ENCODE measurements at regions not wholly inside any gene's neighbourhood (a gene's known extent, or its start where the extent isn't known, plus 50 kb on each side); places are given as distances from the start of the nearest gene placed in this dataset.
A peak's percentile ranks its signal among the peaks of the same experiment; 100 is the strongest.
"Not testable (repeated sequence)": the region's sequence is repeated elsewhere in the genome, so short reads cannot be mapped to it uniquely, and the experiment has no call there.

DNA sequence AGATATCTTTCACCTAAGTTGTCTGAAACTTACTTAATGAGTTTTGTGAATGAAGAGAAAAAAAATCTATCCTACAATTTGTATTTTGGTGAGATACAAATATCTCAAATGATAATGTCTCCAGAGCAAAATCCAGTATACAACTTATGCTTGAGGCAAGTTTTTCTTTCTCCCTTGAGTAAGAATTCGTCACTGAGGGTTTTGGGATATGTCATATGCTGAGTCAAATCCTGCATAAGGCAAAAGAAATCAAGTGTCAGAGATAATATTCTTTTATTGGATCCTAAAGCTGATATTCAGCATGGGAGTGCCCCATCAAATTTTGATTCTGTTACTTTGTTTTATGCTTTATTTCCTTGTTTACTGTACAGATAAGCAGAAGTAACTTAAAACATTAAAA, 1308.6 kb downstream of the ARAP2 start:
- DNase-seq = no peak

GRCh38 chr4:34939073-34939472, 1305.2 kb downstream of the ARAP2 start:
- DNase-seq = no peak

DNA sequence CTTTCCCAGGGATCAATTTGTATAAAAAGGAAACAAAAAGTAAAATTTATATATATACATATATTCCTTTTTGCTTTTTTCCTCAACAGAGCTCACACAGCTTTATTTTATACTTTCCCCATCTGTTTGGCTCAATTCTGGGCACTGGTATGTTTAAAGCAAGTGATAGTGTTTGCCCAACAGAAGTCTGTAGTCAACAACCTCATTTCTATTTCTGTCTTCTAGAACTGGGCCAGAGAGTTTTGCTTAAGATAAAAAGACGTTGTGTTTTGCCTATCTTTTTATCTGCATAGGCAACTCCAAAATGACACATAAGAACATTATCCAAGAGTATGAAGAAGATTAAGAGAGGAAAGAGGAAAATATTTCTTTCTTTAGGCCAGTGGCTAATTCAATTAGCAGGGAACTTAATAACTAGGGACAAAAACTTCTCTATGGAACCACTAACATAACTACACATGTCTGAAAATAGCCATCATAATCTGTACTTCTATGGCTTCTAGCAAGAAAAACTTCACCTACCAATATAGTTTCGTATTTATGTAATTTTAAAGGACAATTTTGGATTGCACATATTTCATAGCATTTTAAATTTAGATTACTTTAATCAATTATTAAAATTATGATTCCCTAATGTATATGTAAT, 1300.5 kb downstream of the ARAP2 start:
- DNase-seq = no peak

DNA sequence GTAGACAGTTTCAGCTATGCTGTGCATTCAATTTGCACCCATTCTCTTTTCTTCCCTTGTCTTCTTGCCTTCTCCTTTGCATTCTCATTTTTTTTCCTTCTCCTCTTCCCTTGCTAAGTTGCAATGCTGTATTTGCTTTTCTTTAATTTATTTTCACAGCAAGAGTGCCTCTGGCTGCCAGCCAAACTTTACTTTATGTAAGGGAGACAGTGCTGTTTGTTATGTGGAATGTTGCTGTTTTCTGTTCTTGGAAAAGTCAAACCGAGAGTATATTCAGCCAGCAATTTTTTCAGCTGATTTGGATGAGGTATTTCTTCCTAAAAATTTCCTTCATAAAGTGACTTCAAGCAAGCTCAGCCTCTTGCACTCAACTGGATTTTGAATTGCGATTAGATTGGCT, 1293.4 kb downstream of the ARAP2 start:
- DNase-seq = no peak

DNA sequence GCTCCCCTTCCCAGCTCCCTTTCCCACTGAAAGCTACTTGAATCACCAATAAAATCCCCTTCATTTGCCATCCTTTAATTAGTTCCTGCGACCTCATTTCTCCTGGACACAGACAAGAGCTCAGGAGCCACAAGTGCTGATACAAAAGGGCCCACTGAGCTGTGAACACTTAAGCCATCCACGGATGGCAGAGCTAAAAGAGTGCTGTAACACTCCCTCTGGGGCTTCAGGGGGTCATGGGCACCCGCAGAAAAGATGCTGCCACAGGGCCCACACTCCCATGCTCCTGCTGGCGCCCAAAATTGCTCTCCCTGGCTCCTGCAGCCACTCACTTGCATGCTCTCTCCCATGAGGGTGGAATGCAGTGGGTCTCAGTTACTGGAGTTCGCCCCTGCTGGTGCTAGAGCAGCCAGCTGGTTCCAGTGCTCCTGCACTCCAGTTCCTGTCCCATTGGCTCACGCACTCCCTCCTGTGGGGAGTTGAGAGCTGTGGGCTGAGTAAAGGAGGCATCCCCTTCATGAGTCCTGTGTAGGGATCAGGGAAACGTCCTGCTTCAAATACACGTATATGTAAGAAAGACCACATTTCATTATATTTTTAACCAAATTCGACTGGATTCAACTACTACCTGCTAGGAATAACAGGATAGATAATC, 1291.0 kb downstream of the ARAP2 start:
- no peak for DNase-seq

GRCh38 chr4:34964613-34965012, 1279.7 kb downstream of the ARAP2 start:
- no peak for DNase-seq

DNA sequence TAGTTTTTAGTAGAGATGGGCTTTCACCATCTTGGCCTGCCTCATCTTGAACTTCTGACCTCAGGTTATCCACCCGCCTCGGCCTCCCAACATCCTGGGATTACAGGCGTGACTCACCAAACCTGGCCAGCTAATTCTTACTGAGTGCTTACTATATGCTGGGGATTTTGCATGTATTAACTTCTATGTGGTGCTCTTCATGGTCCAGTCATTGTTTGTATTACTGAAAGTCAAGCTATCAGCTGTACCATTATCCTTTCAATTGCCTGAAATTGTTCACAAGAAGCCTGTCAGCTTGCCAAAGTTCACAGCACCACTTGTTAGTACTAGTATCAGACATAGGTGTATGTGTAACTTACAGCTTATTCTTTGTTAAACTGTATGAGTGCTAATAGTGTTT, 1272.1 kb downstream of the ARAP2 start:
- no peak for DNase-seq

DNA sequence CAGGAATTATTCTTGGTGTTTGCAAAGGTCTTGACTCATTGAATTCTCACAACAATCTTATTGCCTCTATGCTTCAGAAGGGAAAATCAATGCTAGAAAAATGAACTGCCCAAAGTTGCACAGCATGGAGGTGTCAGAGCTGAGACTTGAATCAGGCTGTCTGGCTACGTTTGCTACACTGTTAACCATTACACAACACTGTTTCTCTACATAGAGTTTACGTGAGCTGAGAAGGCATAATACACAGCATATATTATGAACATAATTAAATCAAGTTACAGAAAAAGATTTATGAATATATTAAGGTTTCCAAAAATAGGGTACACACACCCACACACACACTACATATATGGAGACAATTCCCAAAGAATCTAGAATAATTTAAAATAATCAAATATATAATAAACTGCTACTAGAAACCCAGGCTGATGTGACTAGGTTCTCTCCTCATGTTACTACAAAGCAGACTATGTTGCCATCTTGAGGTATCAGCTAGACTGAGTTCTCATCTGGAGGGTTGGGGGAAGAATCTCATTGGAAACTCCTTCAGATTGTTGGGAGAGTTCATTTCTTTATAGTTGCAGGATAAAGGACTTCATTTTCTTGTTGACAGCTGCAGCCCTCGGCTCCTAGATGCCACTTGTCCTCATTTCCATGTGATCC, 1270.5 kb downstream of the ARAP2 start:
- DNase-seq = no peak

GRCh38 chr4:34974313-34974680, 1270.0 kb downstream of the ARAP2 start:
- no peak for DNase-seq

- DNase-seq = not testable (repeated sequence)
Measured at GRCh38 chr4:35021222-35021621, 1223.1 kb downstream of the ARAP2 start.

- DNase-seq = no peak
Measured at GRCh38 chr4:35025152-35025834, 1219.0 kb downstream of the ARAP2 start.

GRCh38 chr4:35038079-35038805, 1206.1 kb downstream of the ARAP2 start:
- DNase-seq = peak in 1 of 4 experiments; percentile 0

DNA sequence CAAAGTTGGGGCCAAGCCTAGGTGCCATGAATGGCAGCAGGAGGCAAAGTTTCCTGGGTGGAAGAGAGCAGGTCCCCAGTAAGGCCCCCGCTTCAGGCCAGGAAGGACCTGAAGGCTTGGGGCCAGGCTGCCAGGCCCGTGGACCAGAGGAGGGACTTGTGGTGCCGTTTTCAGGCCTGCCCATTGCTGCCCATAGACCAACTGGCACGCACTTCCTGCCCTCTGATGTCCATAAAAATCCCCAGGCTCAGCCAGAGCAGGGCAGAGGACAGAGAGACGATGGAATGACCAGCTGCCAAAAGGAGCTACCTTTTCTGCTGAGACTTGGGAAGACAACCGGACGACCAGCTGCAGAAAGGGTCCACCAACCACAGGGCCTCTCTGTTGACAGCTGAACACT, 1205.5 kb downstream of the ARAP2 start:
- DNase-seq = no peak

- no peak for DNase-seq
Measured at GRCh38 chr4:35052546-35052945, 1191.8 kb downstream of the ARAP2 start.

- DNase-seq = no peak
Measured at GRCh38 chr4:35063031-35063570, 1181.2 kb downstream of the ARAP2 start.

DNA sequence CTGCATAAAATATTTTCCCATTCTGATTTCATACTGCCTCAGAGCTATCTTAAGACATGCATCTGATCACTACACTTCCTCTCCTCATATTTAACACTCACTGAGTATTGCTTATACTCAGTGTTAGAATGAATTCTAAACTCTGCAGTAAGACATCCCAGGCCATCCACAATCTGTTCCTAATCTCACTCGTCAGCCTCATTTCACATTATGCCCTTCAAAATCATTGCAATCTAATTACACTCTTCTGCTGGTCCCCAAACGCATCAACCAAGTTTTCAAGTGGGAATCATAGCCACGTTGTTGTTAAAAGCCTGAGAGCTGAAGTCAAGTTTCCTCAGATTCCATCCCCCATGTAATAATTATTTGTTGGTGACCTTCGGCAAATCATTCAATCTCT, 1177.9 kb downstream of the ARAP2 start:
- DNase-seq = no peak

DNA sequence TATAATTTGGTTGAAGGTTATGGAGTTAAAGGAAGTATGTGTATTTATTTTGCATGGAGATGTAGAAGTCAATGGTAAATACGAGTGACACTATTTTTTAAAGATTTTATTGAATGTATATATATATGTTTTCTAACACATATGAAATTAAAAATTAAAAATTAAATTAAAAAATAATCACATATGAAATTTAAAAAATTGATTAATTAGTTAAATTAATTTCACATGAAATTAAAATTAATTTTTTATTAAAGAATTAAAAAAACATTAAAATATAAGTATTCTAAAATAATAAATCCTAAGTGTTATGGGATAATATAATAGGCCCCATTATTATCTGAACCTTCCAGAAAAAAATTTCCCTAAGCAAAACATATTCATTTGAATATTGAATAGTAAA, 1163.5 kb downstream of the ARAP2 start:
- no peak for DNase-seq

DNA sequence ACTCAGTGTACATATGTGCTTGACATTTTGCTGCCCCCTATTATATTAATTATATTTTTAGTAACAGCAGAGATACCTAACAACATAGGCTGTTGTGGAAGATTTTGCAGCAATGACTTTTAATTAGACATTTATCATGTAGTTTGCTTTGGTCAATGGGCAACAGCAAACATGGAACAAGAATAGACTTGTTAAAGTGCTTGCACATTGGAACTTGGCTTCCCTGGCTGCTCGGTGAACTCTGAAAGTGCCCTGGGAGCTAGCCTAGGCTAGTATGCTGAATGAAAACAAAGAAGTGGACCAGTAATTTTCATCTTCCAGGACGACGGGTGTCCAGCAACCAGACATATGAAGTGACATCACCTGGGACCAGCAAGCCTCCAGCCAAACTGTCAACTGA, 1157.1 kb downstream of the ARAP2 start:
- no peak for DNase-seq

DNA sequence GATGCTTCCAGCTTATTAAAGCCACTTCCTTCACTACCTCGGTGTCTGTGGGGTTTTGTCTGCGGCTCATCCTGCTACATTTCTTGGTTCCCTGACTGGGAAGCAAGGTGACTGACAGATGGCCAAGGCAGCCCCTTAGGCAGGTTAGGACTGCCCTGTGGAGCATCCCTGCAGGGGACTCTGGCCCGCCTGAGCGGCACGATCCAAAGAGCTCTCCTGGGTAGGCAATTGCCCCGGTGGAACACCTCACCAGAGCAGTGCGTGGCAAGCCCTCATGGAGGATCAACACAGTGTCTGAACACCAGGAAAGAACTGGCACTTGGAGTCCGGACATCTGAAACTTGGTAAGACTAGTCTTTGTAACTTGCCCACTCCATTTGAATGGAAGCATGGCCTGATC, 1143.4 kb downstream of the ARAP2 start:
- DNase-seq = no peak

- DNase-seq = no peak
Measured at GRCh38 chr4:35102066-35102465, 1142.2 kb downstream of the ARAP2 start.

DNA sequence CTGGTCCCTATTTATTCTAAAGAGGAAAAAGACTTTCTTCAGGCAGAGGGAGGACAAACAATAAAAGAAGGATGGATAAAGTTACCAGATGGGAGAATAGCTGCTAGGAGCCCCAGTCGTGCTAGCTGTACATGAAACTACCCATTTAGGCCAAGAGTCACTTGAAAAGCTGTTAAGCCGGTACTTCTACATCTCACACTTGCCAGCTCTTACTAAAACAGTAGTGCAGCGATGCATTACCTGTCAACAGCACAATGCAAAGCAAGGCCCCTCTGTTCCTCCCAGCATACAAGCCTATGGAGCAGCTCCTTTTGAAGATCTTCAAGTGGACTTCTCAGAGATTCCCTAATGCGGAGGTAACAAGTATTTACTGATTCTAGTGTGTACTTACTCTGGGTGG, 1138.8 kb downstream of the ARAP2 start:
- no peak for DNase-seq

DNA sequence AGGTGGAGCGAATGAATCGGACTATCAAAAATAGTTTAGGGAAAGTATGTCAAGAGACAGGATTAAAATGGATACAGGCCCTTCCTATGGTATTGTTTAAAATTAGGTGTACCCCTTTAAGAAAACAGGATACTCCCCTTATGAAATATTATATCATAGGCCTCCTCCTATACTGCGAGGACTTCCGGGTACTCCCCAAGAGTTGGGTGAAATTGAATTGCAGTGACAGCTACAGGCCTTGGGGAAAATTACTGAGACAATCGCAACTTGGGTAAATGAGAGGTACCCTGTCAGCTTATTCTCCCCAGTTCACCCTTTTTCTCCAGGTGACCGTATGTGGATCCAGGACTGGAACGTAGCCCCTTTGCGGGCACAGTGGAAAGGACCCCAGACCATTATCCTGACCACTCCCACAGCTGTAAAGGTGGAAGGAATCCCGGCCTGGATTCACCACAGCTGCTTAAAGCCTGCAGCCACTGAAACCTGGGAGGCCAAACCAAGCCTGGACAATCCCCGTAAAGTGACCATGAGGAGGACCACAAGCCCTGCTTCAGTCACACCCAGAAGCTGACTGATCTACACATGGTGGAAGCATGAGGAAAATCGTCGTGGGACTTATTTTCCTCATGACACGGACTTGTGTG, 1138.1 kb downstream of the ARAP2 start:
- no peak for DNase-seq

Measured in activated CD4-positive, CD25-positive, alpha-beta regulatory T cell (primary cell).